BLaER1 (cell line): ENCODE measurements at regions not wholly inside any gene's neighbourhood (a gene's known extent, or its start where the extent isn't known, plus 50 kb on each side); places are given as distances from the start of the nearest gene placed in this dataset.

ENCODE experiments used
- H3K27ac ChIP-seq: shearing (Covaris generic); formaldehyde crosslinking; 2 replicates; pipeline ENCODE4 v1.8.1; 2022
- H3K27me3 ChIP-seq: shearing (Covaris generic); formaldehyde crosslinking; 2 replicates; pipeline ENCODE4 v1.8.1; 2022
- H3K36me3 ChIP-seq: shearing (Covaris generic); formaldehyde crosslinking; 2 replicates; pipeline ENCODE4 v1.8.1; 2022
- H3K4me1 ChIP-seq: shearing (Covaris generic); formaldehyde crosslinking; 2 replicates; pipeline ENCODE4 v1.8.1; 2022
- H3K4me2 ChIP-seq: shearing (Covaris generic); formaldehyde crosslinking; 2 replicates; pipeline ENCODE4 v1.8.1; 2022
- H3K4me3 ChIP-seq: shearing (Covaris generic); formaldehyde crosslinking; 2 replicates; pipeline ENCODE4 v1.8.1; 2022
- H3K9ac ChIP-seq: shearing (Covaris generic); formaldehyde crosslinking; 2 replicates; pipeline ENCODE4 v1.8.1; 2022
- H3K9me3 ChIP-seq: shearing (Covaris generic); formaldehyde crosslinking; 2 replicates; pipeline ENCODE4 v1.8.1; 2022
- H4K20me1 ChIP-seq: shearing (Covaris generic); formaldehyde crosslinking; 2 replicates; pipeline ENCODE4 v1.8.1; 2022
- Cebpa-rat ChIP-seq: shearing (Covaris generic); IDR thresholded peaks from 2 replicates; pipeline ENCODE4 v1.8.1; 2022

GRCh38 chr13:34019870-34020269 lies 201.9 kb downstream of the RFC3 start:
- Histone ChIP-seq H3K4me2 (no peak overlapping the region), H3K36me3 (no peaks in the 10 kb centered on the region), H3K27me3 (no peaks in the 10 kb centered on the region), H3K4me3 (no peak overlapping the region), H3K9me3 (peaks cover 7% of the 10 kb centered on the region), H4K20me1 (no peaks in the 10 kb centered on the region), H3K4me1 (no peaks in the 10 kb centered on the region), H3K27ac (no peak overlapping the region), H3K9ac (no peak overlapping the region)
- no peak for TF ChIP-seq Cebpa-rat

- H3K36me3 ChIP-seq = no peaks in the 10 kb centered on the region
- H4K20me1 ChIP-seq = no peaks in the 10 kb centered on the region
- no peak overlapping the region for H3K9ac ChIP-seq
- TF ChIP-seq Cebpa-rat = no peak
- no peaks in the 10 kb centered on the region for H3K27me3 ChIP-seq
- H3K9me3 ChIP-seq = peaks cover 7% of the 10 kb centered on the region
- H3K4me1 ChIP-seq = no peaks in the 10 kb centered on the region
- no peak overlapping the region for H3K4me3 ChIP-seq
- H3K27ac ChIP-seq = no peak overlapping the region
- H3K4me2 ChIP-seq = no peak overlapping the region
Measured at GRCh38 chr13:34020388-34020787, 202.4 kb downstream of the RFC3 start.

GRCh38 chr13:34021619-34022018 lies 203.7 kb downstream of the RFC3 start:
- Histone ChIP-seq H3K4me2 (no peak overlapping the region), H3K27me3 (no peaks in the 10 kb centered on the region), H3K4me3 (no peak overlapping the region), H3K9ac (no peak overlapping the region), H3K9me3 (peaks cover 7% of the 10 kb centered on the region), H3K27ac (no peak overlapping the region), H3K4me1 (no peaks in the 10 kb centered on the region), H4K20me1 (no peaks in the 10 kb centered on the region), H3K36me3 (no peaks in the 10 kb centered on the region)
- TF ChIP-seq Cebpa-rat = no peak

- no peak overlapping the region for H3K27ac ChIP-seq
- no peak overlapping the region for H3K4me2 ChIP-seq
- H3K4me3 ChIP-seq = no peak overlapping the region
- H3K36me3 ChIP-seq = no peaks in the 10 kb centered on the region
- no peak overlapping the region for H3K9ac ChIP-seq
- peaks cover 7% of the 10 kb centered on the region for H3K9me3 ChIP-seq
- no peak for TF ChIP-seq Cebpa-rat
- no peaks in the 10 kb centered on the region for H4K20me1 ChIP-seq
- H3K27me3 ChIP-seq = no peaks in the 10 kb centered on the region
- H3K4me1 ChIP-seq = no peaks in the 10 kb centered on the region
Measured at GRCh38 chr13:34025746-34026145, 207.8 kb downstream of the RFC3 start.

- Histone ChIP-seq H3K4me1 (no peaks in the 10 kb centered on the region), H3K4me2 (no peak overlapping the region), H3K27me3 (no peaks in the 10 kb centered on the region), H3K36me3 (no peaks in the 10 kb centered on the region), H3K4me3 (no peak overlapping the region), H4K20me1 (no peaks in the 10 kb centered on the region), H3K9me3 (peaks cover 6% of the 10 kb centered on the region), H3K9ac (no peak overlapping the region), H3K27ac (no peak overlapping the region)
- TF ChIP-seq Cebpa-rat = no peak
Measured at GRCh38 chr13:34026308-34026707, 208.4 kb downstream of the RFC3 start.

- H4K20me1 ChIP-seq = no peaks in the 10 kb centered on the region
- H3K36me3 ChIP-seq = no peaks in the 10 kb centered on the region
- no peaks in the 10 kb centered on the region for H3K4me1 ChIP-seq
- no peaks in the 10 kb centered on the region for H3K27me3 ChIP-seq
- no peak overlapping the region for H3K9ac ChIP-seq
- H3K4me3 ChIP-seq = no peak overlapping the region
- no peak overlapping the region for H3K27ac ChIP-seq
- no peaks in the 10 kb centered on the region; the same call in 1 of the 2 replicates for H3K9me3 ChIP-seq
- TF ChIP-seq Cebpa-rat = no peak
- H3K4me2 ChIP-seq = no peak overlapping the region
Measured at GRCh38 chr13:34028496-34029442, 210.8 kb downstream of the RFC3 start.

- Histone ChIP-seq H3K9me3 (no peaks in the 10 kb centered on the region; the same call in 1 of the 2 replicates), H3K4me3 (no peak overlapping the region), H3K27me3 (no peaks in the 10 kb centered on the region), H3K36me3 (no peaks in the 10 kb centered on the region), H3K27ac (no peak overlapping the region), H3K9ac (no peak overlapping the region), H4K20me1 (no peaks in the 10 kb centered on the region), H3K4me1 (no peaks in the 10 kb centered on the region), H3K4me2 (no peak overlapping the region)
- no peak for TF ChIP-seq Cebpa-rat
Measured at GRCh38 chr13:34030782-34031181, 212.8 kb downstream of the RFC3 start.

- Histone ChIP-seq H3K4me1 (no peaks in the 10 kb centered on the region), H3K4me3 (no peak overlapping the region), H4K20me1 (no peaks in the 10 kb centered on the region), H3K36me3 (no peaks in the 10 kb centered on the region), H3K9me3 (no peaks in the 10 kb centered on the region; the same call in 1 of the 2 replicates), H3K9ac (no peak overlapping the region), H3K4me2 (no peak overlapping the region), H3K27me3 (no peaks in the 10 kb centered on the region), H3K27ac (no peak overlapping the region)
- no peak for TF ChIP-seq Cebpa-rat
Measured at GRCh38 chr13:34031610-34032009, 213.7 kb downstream of the RFC3 start.

- Histone ChIP-seq H3K4me3 (no peak overlapping the region), H4K20me1 (no peaks in the 10 kb centered on the region), H3K9ac (no peak overlapping the region), H3K36me3 (no peaks in the 10 kb centered on the region), H3K27me3 (no peaks in the 10 kb centered on the region), H3K4me1 (no peaks in the 10 kb centered on the region), H3K9me3 (no peaks in the 10 kb centered on the region), H3K4me2 (no peak overlapping the region), H3K27ac (no peak overlapping the region)
- no peak for TF ChIP-seq Cebpa-rat
Measured at GRCh38 chr13:34034411-34034810, 216.5 kb downstream of the RFC3 start.

- H3K4me2 ChIP-seq = no peak overlapping the region
- H3K36me3 ChIP-seq = no peaks in the 10 kb centered on the region
- no peaks in the 10 kb centered on the region for H3K9me3 ChIP-seq
- H3K9ac ChIP-seq = no peak overlapping the region
- no peaks in the 10 kb centered on the region for H4K20me1 ChIP-seq
- no peak overlapping the region for H3K27ac ChIP-seq
- no peak overlapping the region for H3K4me3 ChIP-seq
- no peaks in the 10 kb centered on the region for H3K4me1 ChIP-seq
- H3K27me3 ChIP-seq = no peaks in the 10 kb centered on the region
- no peak for TF ChIP-seq Cebpa-rat
Measured at GRCh38 chr13:34035178-34035577, 217.2 kb downstream of the RFC3 start.
